ENCODE measurements at regions not wholly inside any gene's neighbourhood (a gene's known extent, or its start where the extent isn't known, plus 50 kb on each side); places are given as distances from the start of the nearest gene placed in this dataset.

GRCh38 chr3:159629329-159630084 lies 359.1 kb upstream of the IL12A start:
- TF ChIP-seq CTCF (conservative IDR thresholded peaks at IDR 0.05; ENCODE audit: low read length), result no peak
- no peak for TF ChIP-seq EZH2phosphoT487 (IDR thresholded peaks at IDR 0.05; ENCODE audit: borderline replicate concordance, low read depth, low read length)

Data from OCI-LY7 (cell line).